GM23338 (cell line): ENCODE measurements at regions not wholly inside any gene's neighbourhood (a gene's known extent, or its start where the extent isn't known, plus 50 kb on each side); places are given as distances from the start of the nearest gene placed in this dataset.

Source experiments
- ATAC-seq: fragments of 200-7000 bp; cut with Tn5 transposase; 3 replicates; pipeline ENCODE4 v1.9.1; 2020
- DNase-seq: peaks from one replicate; pipeline ENCODE4 v3.0.0-alpha.2; 2015; ENCODE audit warnings: low spot score
- H2AFZ ChIP-seq: fragments of 200-600 bp; sonication (generic); 2 replicates; pipeline ENCODE4 v1.8.0; 2016; ENCODE audit warnings: antibody characterized with exemption, mild to moderate bottlenecking, moderate library complexity
- H3F3A ChIP-seq: fragments of 200-600 bp; sonication (generic); replicated peaks from 2 replicates; pipeline ENCODE4 v1.8.0; 2017; ENCODE audit warnings: antibody characterized with exemption, mixed run types, low read depth
- H3K27ac ChIP-seq: fragments of 200-600 bp; sonication (generic); 2 replicates; pipeline ENCODE4 v1.6.1; 2016; ENCODE audit warnings: low read depth
- H3K27me3 ChIP-seq: fragments of 200-600 bp; sonication (generic); 2 replicates; pipeline ENCODE4 v1.8.0; 2016; ENCODE audit warnings: mild to moderate bottlenecking, mixed run types, moderate library complexity; ENCODE audit not compliant: insufficient read depth
- H3K36me3 ChIP-seq: fragments of 200-600 bp; sonication (generic); 2 replicates; pipeline ENCODE4 v1.8.0; 2016; ENCODE audit warnings: mild to moderate bottlenecking; ENCODE audit not compliant: insufficient read depth
- H3K4me1 ChIP-seq: fragments of 200-600 bp; sonication (generic); 2 replicates; pipeline ENCODE4 v1.8.0; 2016; ENCODE audit warnings: mild to moderate bottlenecking, moderate library complexity; ENCODE audit not compliant: insufficient read depth
- H3K4me2 ChIP-seq: fragments of 200-600 bp; sonication (generic); 2 replicates; pipeline ENCODE4 v1.7.1; 2017; ENCODE audit warnings: mixed run types
- H3K4me3 ChIP-seq: fragments of 200-600 bp; sonication (generic); 2 replicates; pipeline ENCODE4 v1.6.1; 2016; ENCODE audit warnings: mixed run types
- H3K79me2 ChIP-seq: fragments of 200-600 bp; sonication (generic); replicated peaks from 2 replicates; pipeline ENCODE4 v1.8.0; 2017; ENCODE audit warnings: mild to moderate bottlenecking; ENCODE audit not compliant: insufficient read depth
- H3K9me2 ChIP-seq: fragments of 200-600 bp; sonication (generic); 2 replicates; pipeline ENCODE4 v1.8.0; 2017; ENCODE audit not compliant: insufficient read depth
- H4K20me1 ChIP-seq: fragments of 200-600 bp; sonication (generic); replicated peaks from 2 replicates; pipeline ENCODE4 v1.8.0; 2017; ENCODE audit warnings: mild to moderate bottlenecking; ENCODE audit not compliant: insufficient read depth
- H3K27ac Mint-ChIP-seq: 2 replicates; pipeline ENCODE4 v1.8.0; 2020; ENCODE audit warnings: inconsistent platforms, mild to moderate bottlenecking, moderate library complexity, mixed read lengths
- H3K27me3 Mint-ChIP-seq: 3 replicates; pipeline ENCODE4 v1.8.0; 2022; ENCODE audit warnings: low read depth, mild to moderate bottlenecking, moderate library complexity, mixed read lengths, inconsistent platforms; ENCODE audit not compliant: insufficient read depth, poor library complexity
- H3K36me3 Mint-ChIP-seq: 3 replicates; pipeline ENCODE4 v1.8.0; 2021; ENCODE audit warnings: low read depth, mild to moderate bottlenecking, inconsistent platforms, moderate library complexity, mixed read lengths
- H3K4me1 Mint-ChIP-seq: 3 replicates; pipeline ENCODE4 v1.8.0; 2020; ENCODE audit warnings: mild to moderate bottlenecking, inconsistent platforms, mixed read lengths
- H3K4me3 Mint-ChIP-seq: 3 replicates; pipeline ENCODE4 v1.8.0; 2021; ENCODE audit warnings: moderate library complexity, mild to moderate bottlenecking, inconsistent platforms, mixed read lengths
- H3K9me3 Mint-ChIP-seq: 3 replicates; pipeline ENCODE4 v1.8.0; 2020; ENCODE audit warnings: moderate library complexity, mild to moderate bottlenecking, inconsistent platforms, mixed read lengths
- CREB1 ChIP-seq: fragments of 250-450 bp; sonication (Bioruptor Pico); IDR thresholded peaks from 2 replicates; pipeline ENCODE4 v1.5.0; 2020; ENCODE audit warnings: low read depth, mild to moderate bottlenecking, moderate library complexity
- CTCF ChIP-seq, 2 experiments: fragments of 200-600 bp in 1 of 2; sonication (generic) in 1 of 2; conservative IDR thresholded peaks; 2 replicates each; pipeline versions ENCODE4 v1.5.1 to v1.6.1; 2016 to 2017; ENCODE audit warnings: antibody characterized with exemption in 2 of 2, low read depth in 2 of 2, mild to moderate bottlenecking in 2 of 2, moderate library complexity in 1 of 2
- ETS1 ChIP-seq: IDR thresholded peaks from 2 replicates; pipeline ENCODE4 v1.6.1; 2016; ENCODE audit warnings: antibody characterized with exemption
- EZH2 ChIP-seq: fragments of 200-600 bp; sonication (generic); IDR thresholded peaks from one replicate; pipeline ENCODE4 v1.8.0; 2017; ENCODE audit warnings: antibody characterized with exemption, mild to moderate bottlenecking, low read depth; ENCODE audit not compliant: unreplicated experiment
- EZH2phosphoT487 ChIP-seq: fragments of 200-600 bp; sonication (generic); IDR thresholded peaks from one replicate; pipeline ENCODE4 v1.8.1; 2018; ENCODE audit warnings: antibody characterized with exemption; ENCODE audit not compliant: unreplicated experiment
- JUNB ChIP-seq: IDR thresholded peaks from one replicate; pipeline ENCODE4 v1.6.1; 2016; ENCODE audit warnings: antibody characterized with exemption; ENCODE audit not compliant: unreplicated experiment
- NANOG ChIP-seq: IDR thresholded peaks from 2 replicates; pipeline ENCODE4 v1.6.1; 2016; ENCODE audit warnings: antibody characterized with exemption, borderline replicate concordance
- POLR2AphosphoS5 ChIP-seq: IDR thresholded peaks from 2 replicates; pipeline ENCODE4 v1.6.1; 2016; ENCODE audit warnings: antibody characterized with exemption, low read depth
- REST ChIP-seq: IDR thresholded peaks from one replicate; pipeline ENCODE4 v1.6.1; 2018; ENCODE audit warnings: antibody characterized with exemption; ENCODE audit not compliant: unreplicated experiment
- STAT1 ChIP-seq: IDR thresholded peaks from one replicate; pipeline ENCODE4 v1.6.1; 2016; ENCODE audit warnings: antibody characterized with exemption; ENCODE audit not compliant: unreplicated experiment
- ZNF114 ChIP-seq: fragments of 250-450 bp; sonication (Bioruptor Pico); IDR thresholded peaks from 2 replicates; pipeline ENCODE4 v1.5.0; 2020; ENCODE audit warnings: mild to moderate bottlenecking, moderate library complexity
- ZNF331 ChIP-seq: fragments of 250-450 bp; sonication (Bioruptor Pico); IDR thresholded peaks from 2 replicates; pipeline ENCODE4 v1.5.0; 2020; ENCODE audit warnings: low read depth, mild to moderate bottlenecking, moderate library complexity
- ZNF462 ChIP-seq: fragments of 250-450 bp; sonication (Bioruptor Pico); IDR thresholded peaks from 2 replicates; pipeline ENCODE4 v1.5.0; 2020; ENCODE audit warnings: mild to moderate bottlenecking, moderate library complexity

- no peak overlapping the region for H3K4me2 ChIP-seq
- H3K27ac ChIP-seq, result no peak overlapping the region
- H3K9me2 ChIP-seq, result no peaks in the 10 kb centered on the region
- Mint-ChIP-seq H3K4me3 (no peak overlapping the region), H3K27ac (no peak overlapping the region), H3K4me1 (no peaks in the 10 kb centered on the region), H3K27me3 (no peaks in the 10 kb centered on the region), H3K36me3 (no peaks in the 10 kb centered on the region), H3K9me3 (no peaks in the 10 kb centered on the region)
- no peaks in the 10 kb centered on the region for H3K36me3 ChIP-seq
- H3K4me1 ChIP-seq, result no peaks in the 10 kb centered on the region
- H3F3A ChIP-seq, result no peaks in the 10 kb centered on the region
- DNase-seq, result no peak
- no peak overlapping the region for H3K4me3 ChIP-seq
- no peaks in the 10 kb centered on the region for H3K27me3 ChIP-seq
- TF ChIP-seq REST (no peak), EZH2phosphoT487 (no peak), ZNF331 (CRISPR knock-in tag) (no peak), STAT1 (no peak), NANOG (no peak), CREB1 (no peak), EZH2 (no peak), JUNB (no peak), ETS1 (no peak), ZNF462 (CRISPR knock-in tag) (no peak), CTCF (conservative IDR thresholded peaks at IDR 0.05; ENCODE audit: low read depth in 2 of 2) (no peak), ZNF114 (CRISPR knock-in tag) (no peak), POLR2AphosphoS5 (no peak)
- no peak for ATAC-seq
- no peaks in the 10 kb centered on the region for H4K20me1 ChIP-seq
- no peak overlapping the region for H2AFZ ChIP-seq
- no peaks in the 10 kb centered on the region for H3K79me2 ChIP-seq
Observed at GRCh38 chr9:7567687-7568086, 231.9 kb downstream of the DMAC1 start.
